ENCODE measurements at regions not wholly inside any gene's neighbourhood (a gene's known extent, or its start where the extent isn't known, plus 50 kb on each side); places are given as distances from the start of the nearest gene placed in this dataset.

GRCh38 chr6:164842085-164842484 is 467.3 kb downstream of the C6orf118 start:
- in situ Hi-C loops (cut with HindIII; ENCODE audit: extremely low pct_ligation_motif_present, low pct_unique_long_range_greater_than_20kb) = no loop called here
- WGBS (ENCODE audit: low lambda C conversion rate) = 0% methylated on average over 1 of the region's 1 CpG
- Histone ChIP-seq H3K27me3 (ENCODE audit: control insufficient read depth in 1 of 2, insufficient read depth in 2 of 2, low read length in 2 of 2) (no peaks in the 10 kb centered on the region), H4K20me1 (ENCODE audit: insufficient read depth, low read length) (no peaks in the 10 kb centered on the region), H3K36me3 (replicated peaks in 1 of 2; ENCODE audit: control insufficient read depth in 1 of 2, insufficient read depth in 2 of 2, low read length in 2 of 2) (no peaks in the 10 kb centered on the region), H3K9me3 (ENCODE audit: low read length) (peaks cover 92% of the 10 kb centered on the region), H2AFZ (ENCODE audit: low read length) (no peak overlapping the region), H3K79me2 (ENCODE audit: insufficient read depth, low read length) (no peaks in the 10 kb centered on the region), H3K27ac (ENCODE audit: extremely low read length, insufficient read depth, low read length) (no peak overlapping the region), H3K9ac (ENCODE audit: insufficient read depth, low read depth, low read length) (no peak overlapping the region), H3K4me3 (replicated peaks in 1 of 3; ENCODE audit: insufficient read depth in 1 of 3, low read depth in 2 of 3, low read length in 3 of 3) (no peak overlapping the region), H3K4me1 (ENCODE audit: insufficient read depth, low read length) (no peaks in the 10 kb centered on the region), H3K4me2 (ENCODE audit: low read depth, low read length) (no peak overlapping the region)
- intact Hi-C loops (cut with micrococcal nuclease; ENCODE audit: unreplicated experiment) = no loop called here
- BruUV-seq (replicated peaks) = no TSS peak
- TF ChIP-seq ZNF546 (CRISPR knock-in tag; conservative IDR thresholded peaks at IDR 0.05) (no peak), ZNF644 (CRISPR knock-in tag; IDR thresholded peaks at IDR 0.05; ENCODE audit: low read depth) (no peak), ZNF280D (CRISPR knock-in tag; IDR thresholded peaks at IDR 0.05) (no peak), ZNF574 (CRISPR knock-in tag; IDR thresholded peaks at IDR 0.05) (no peak), U2AF2 (IDR thresholded peaks at IDR 0.05; ENCODE audit: low read depth, low read length) (no peak)
- no peak for FAIRE-seq
- no peak for DNase-seq (ENCODE audit: low spot score)
- ChIA-PET CTCF (ENCODE audit: low intra/inter-chr PET ratio, low total read pairs) (no interaction called here), POLR2A (no interaction called here)
- ATAC-seq = no peak

All from HepG2 (cell line).